Fibroblast of pulmonary artery (primary cell): ENCODE measurements at regions not wholly inside any gene's neighbourhood (a gene's known extent, or its start where the extent isn't known, plus 50 kb on each side); places are given as distances from the start of the nearest gene placed in this dataset.

Source experiments
- DNase-seq: peaks from one replicate; pipeline ENCODE4 v3.0.0-alpha.2; 2010; ENCODE audit warnings: low read depth
- H3K4me3 ChIP-seq: replicated peaks from 2 replicates; pipeline ENCODE4 v1.5.1; 2011; ENCODE audit warnings: low read depth, mild to moderate bottlenecking, control low read depth, low read length, moderate library complexity
- CTCF ChIP-seq: IDR thresholded peaks from 2 replicates; pipeline ENCODE4 v1.5.1; 2011; ENCODE audit warnings: mild to moderate bottlenecking, control low read depth, low read length, inconsistent platforms; ENCODE audit errors: missing control alignments

GRCh38 chr6:91241946-91242613 is 655.2 kb upstream of the MAP3K7 start:
- TF ChIP-seq CTCF: no peak
- H3K4me3 ChIP-seq: no peak overlapping the region
- DNase-seq: no peak

DNA sequence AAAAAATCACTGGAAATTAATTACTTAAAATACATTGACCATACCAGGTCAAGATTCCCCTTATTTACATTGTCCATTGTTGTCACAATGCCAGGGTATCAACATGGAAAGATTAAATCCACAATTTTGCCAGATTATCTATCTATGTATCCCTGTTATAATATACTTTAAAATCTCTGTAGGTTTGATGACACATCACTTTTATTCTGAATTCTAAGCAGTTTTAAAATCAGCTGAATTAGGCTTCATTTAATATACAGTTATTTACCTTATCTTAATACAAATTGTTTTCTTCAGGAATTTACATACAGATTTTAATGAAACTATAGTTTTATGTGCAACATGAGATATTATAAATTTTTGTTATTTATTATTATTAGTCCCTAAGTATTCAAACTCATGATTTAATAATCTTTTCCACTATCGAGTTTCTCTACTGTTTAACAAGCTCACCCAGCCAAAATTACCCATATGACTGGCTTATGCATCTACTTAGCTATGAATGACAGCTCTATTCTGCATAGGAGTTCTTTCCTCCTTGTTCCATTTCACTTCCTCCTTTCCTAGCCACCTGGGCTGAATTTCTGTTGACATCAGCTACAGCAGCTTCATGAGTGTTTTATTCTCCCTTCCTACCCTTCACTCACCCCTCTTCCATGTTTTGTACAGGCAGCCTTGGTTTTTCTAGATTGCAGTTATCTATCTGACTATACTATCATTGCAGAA is 654.2 kb upstream of the MAP3K7 start:
- no peak for DNase-seq
- TF ChIP-seq CTCF: no peak
- no peak overlapping the region for H3K4me3 ChIP-seq

DNA sequence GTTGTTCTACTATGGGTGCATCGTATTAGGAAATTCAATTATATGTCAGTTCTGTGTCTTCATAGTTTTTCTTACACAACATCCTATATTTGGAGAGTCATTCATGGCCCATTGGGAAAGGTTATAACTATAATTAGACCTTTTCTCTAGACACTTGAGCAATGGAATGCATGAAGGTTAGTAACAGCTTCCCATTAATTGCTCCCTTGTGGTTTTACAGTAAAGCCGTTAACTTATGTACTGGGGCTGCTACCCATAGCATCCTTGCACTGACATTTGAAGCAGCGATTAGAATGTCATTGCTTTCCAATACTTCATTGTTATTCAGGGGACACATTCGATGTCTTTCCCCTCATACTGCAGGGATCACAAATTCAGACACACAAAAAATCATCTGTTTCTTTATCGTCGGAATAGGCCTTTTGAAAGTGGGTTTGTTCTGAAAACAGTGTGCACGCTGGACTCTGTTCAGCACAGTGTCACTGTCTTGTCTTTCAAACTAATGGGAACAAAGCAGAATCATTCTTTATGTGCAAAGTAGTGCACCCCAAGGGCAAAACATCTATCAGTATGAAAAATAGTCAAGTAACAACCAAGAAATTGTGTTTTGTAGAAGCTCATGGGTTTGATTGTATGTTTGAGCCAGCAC is 634.3 kb upstream of the MAP3K7 start:
- no peak for DNase-seq
- no peak overlapping the region for H3K4me3 ChIP-seq
- no peak for TF ChIP-seq CTCF

GRCh38 chr6:91213229-91213901 is 626.5 kb upstream of the MAP3K7 start:
- no peak overlapping the region for H3K4me3 ChIP-seq
- DNase-seq: no peak
- no peak for TF ChIP-seq CTCF

DNA sequence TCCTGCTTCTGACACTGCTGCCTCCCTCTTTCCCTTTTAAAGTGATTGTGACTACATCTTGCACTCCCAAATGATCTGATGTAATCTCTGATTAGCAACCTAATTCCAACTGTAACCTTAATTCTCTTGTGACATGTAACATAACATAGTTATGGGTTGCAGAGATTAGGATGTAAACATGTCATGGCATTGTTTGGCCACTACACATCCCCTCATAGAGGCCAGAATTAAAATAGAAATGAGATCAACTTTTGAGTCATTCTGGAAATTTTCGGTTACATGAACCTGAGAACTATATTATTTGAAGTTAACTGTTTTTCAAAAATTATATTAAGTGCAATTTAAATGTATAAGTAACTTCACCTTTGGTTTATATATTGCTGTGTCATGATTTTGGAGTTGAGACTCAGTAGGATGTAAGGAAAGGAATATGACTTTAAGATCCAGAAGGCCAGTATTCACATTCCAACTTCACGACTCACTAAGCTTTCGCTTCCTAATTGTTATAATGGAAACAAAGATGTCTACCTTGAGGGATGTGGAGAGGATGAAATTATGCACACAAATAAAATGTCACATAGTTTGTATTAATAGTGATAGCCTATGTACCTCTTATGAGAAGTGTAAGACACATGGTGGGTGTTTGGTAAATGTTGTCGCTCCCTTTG is 611.9 kb upstream of the MAP3K7 start:
- DNase-seq: no peak
- TF ChIP-seq CTCF: no peak
- no peak overlapping the region for H3K4me3 ChIP-seq

GRCh38 chr6:91196729-91197128 is 609.9 kb upstream of the MAP3K7 start:
- no peak for TF ChIP-seq CTCF
- DNase-seq: no peak

More at GRCh38 chr6:91196729-91197128, 609.9 kb upstream of the MAP3K7 start:
- H3K4me3 ChIP-seq: no peak overlapping the region
